HEK293T (cell line): ENCODE measurements at regions not wholly inside any gene's neighbourhood (a gene's known extent, or its start where the extent isn't known, plus 50 kb on each side); places are given as distances from the start of the nearest gene placed in this dataset.

Source experiments
- ELF4 ChIP-seq: fragments of 450-650 bp; IDR thresholded peaks from 2 replicates; pipeline ENCODE4 v1.6.1; 2017; ENCODE audit warnings: antibody characterized with exemption
- FOXA1 ChIP-seq: fragments of 450-650 bp; IDR thresholded peaks from 2 replicates; pipeline ENCODE4 v1.6.1; 2016; ENCODE audit warnings: mild to moderate bottlenecking
- FOXK2 ChIP-seq: fragments of 450-650 bp; IDR thresholded peaks from 2 replicates; pipeline ENCODE4 v1.6.1; 2016; ENCODE audit warnings: mild to moderate bottlenecking
- FOXM1 ChIP-seq: fragments of 450-650 bp; IDR thresholded peaks from 2 replicates; pipeline ENCODE4 v1.6.1; 2017; ENCODE audit warnings: mild to moderate bottlenecking, borderline replicate concordance
- PKNOX1 ChIP-seq: fragments of 450-650 bp; IDR thresholded peaks from 2 replicates; pipeline ENCODE4 v1.6.1; 2016
- SP1 ChIP-seq: fragments of 450-650 bp; IDR thresholded peaks from 2 replicates; pipeline ENCODE4 v1.6.1; 2017
- TARDBP ChIP-seq: fragments of 450-650 bp; IDR thresholded peaks from 2 replicates; pipeline ENCODE4 v1.6.1; 2016

- no peak for TF ChIP-seq TARDBP
- TF ChIP-seq FOXK2: no peak
- no peak for TF ChIP-seq ELF4
- TF ChIP-seq FOXA1: no peak
- no peak for TF ChIP-seq SP1
- TF ChIP-seq FOXM1: no peak
- TF ChIP-seq PKNOX1: no peak
Observed at GRCh38 chr6:134503585-134504281, 185.8 kb upstream of the SGK1 start.
